Epidermal melanocyte (primary cell): ENCODE measurements at regions not wholly inside any gene's neighbourhood (a gene's known extent, or its start where the extent isn't known, plus 50 kb on each side); places are given as distances from the start of the nearest gene placed in this dataset.

Experiments used
- DNase-seq: peaks from one replicate; pipeline ENCODE4 v3.0.0; 2011; ENCODE audit warnings: low spot score; ENCODE audit not compliant: insufficient read length

GRCh38 chr20:48571949-48572847 is 255.6 kb downstream of the PREX1 start:
- no peak for DNase-seq

DNA sequence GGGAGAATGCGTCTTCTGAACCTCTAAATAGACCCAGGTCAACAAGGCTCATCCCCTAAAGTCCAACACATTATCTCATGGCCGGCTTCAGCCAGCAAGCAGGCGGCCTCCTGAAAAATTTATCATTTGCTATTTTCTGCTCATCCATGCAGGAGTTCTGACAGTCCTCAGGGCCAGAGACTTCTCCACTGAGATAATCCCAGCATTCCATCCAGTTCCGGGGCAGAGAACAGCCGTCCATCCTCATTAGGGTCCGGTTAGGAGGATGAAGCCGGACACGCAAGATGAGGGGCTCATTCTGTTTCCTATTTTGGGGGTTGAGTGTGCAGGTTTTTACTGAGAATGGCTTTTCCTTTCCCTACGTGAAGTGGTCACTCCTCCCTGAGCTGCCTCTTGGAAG is 258.1 kb downstream of the PREX1 start:
- no peak for DNase-seq

- DNase-seq = no peak
Measured at GRCh38 chr20:48568520-48568919, 259.3 kb downstream of the PREX1 start.

DNA sequence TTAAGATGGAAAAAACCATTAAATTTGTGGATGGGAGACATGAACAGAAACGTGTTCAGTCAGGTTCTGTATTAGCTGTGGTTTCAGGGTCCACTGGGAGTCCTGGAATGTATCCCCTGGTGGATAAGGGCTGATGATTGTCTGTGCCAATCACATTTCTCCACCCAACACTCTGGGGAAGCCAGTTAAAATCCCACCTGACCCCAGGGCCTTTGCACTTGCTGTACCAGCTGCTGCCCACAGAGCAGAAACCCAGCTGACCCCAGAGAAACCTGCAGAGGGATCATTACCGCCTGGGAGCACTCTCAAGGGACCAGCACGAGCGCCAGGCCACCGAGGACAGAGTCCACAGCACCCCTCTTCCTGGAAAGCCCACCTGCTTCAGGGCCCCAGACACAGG is 260.7 kb downstream of the PREX1 start:
- DNase-seq = no peak

- DNase-seq = no peak
Measured at GRCh38 chr20:48564982-48565539, 262.7 kb downstream of the PREX1 start.

DNA sequence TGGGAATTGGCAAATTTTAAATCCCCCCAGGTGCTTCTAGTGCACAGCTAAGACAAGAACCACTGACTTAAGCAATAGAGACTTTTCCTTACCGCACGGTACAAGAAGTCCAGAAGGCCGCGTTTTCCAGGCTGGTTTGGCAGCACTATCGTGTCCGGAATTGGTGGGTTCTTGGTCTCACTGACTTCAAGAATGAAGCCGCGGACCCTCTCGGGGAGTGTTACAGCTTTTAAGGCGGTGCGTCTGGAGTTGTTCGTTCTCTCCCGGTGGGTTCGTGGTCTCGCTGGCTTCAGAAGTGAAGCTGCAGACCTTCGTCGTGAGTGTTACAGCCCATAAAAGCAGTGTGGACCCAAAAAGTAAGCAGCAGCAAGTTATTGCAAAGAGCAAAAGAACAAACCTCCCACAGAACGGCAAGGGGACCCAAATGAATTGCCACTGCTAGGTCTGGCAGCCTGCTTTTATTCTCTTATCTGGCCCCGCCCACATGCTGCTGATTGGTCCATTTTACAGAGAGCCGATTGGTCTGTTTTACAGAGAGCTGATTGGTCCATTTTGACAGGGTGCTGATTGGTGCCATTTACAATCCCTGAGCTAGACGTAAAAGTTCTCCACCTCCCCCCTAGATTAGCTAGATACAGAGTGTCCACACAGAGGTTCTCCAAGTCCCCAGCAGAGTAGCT is 264.5 kb downstream of the PREX1 start:
- no peak for DNase-seq

GRCh38 chr20:48562586-48563116 is 265.1 kb downstream of the PREX1 start:
- no peak for DNase-seq

GRCh38 chr20:48558906-48559305 is 268.9 kb downstream of the PREX1 start:
- DNase-seq = no peak

DNA sequence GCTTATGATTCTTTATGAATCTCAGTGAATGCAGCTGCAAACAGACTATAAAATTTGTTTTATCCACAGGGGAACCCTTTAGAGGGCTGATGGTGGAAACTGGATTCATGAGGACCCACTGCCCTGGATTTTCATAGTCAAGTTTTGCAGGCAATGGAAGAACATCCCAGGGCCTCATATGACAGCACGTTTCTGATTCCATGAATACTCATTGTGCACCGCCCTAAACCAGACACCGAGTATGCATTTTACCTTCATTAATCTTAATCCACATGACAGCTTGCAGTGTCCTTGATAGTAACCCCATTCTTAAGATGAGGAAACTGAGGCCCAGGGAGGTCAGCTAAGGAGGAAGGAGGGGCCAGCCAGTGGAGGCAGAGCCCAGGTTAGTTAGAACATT is 270.4 kb downstream of the PREX1 start:
- DNase-seq = no peak

GRCh38 chr20:48556956-48557355 is 270.8 kb downstream of the PREX1 start:
- no peak for DNase-seq

DNA sequence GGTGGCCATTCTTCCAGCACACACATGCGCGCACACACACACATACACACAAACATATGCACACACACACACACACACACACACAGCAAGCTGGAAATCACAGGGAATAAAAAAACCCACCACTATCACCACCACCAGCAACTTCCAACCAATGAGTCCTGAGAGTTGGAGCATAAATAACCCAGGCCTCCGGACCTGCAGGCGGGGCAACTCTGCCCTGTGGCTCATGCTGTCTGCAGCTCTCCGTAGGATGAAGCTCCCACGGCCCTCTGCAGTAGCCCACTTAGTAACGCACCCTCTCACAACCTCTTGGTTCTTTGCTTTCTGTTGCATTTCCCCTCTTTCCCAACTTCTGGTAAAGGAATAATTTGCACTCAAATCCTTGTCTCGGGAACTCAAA is 275.2 kb downstream of the PREX1 start:
- no peak for DNase-seq

GRCh38 chr20:48550814-48551213 is 277.0 kb downstream of the PREX1 start:
- no peak for DNase-seq

GRCh38 chr20:48547664-48548063 is 280.1 kb downstream of the PREX1 start:
- DNase-seq = no peak

DNA sequence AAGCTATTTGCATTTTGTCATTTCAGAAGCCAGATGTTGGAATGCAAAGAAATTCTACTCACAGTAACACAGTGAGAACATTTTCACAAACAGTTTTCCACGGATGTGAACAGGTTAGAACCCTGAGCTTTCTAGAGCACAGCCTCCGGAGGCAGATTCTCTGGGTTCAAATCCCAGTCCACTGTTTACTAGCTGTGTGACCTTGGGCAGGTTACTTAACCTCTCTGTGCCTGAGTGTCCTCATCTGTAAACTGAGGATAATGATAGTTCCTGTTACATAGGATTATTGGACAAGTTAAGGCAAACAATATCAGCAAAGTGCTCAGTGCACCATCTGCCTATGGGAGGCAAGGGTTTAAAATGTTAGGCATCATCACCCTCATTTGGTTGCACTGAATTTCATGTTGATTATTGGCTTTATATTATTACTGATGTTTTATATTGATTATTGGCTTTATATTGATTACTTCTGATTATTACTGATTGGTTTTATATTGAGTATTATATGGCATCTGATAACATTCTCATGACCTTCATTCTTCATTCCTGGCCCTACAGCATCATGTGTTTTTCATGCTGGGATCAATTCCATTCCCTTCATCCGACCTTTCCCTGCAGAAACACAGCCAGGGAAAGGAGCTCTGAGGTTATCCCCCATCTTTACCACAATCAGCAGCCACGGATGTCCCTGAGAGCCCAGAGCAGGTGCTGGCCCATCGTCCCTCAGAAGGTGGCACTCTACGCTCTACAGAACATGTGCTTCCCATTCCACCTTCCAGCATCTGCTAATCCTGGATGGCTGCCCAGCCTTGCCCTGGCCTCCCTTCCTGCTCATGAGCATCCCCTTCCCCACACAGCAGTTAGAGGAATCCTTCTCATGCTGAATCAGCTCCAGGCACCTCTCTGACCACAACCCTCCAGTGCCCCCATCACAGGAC is 283.1 kb downstream of the PREX1 start:
- DNase-seq = no peak

DNA sequence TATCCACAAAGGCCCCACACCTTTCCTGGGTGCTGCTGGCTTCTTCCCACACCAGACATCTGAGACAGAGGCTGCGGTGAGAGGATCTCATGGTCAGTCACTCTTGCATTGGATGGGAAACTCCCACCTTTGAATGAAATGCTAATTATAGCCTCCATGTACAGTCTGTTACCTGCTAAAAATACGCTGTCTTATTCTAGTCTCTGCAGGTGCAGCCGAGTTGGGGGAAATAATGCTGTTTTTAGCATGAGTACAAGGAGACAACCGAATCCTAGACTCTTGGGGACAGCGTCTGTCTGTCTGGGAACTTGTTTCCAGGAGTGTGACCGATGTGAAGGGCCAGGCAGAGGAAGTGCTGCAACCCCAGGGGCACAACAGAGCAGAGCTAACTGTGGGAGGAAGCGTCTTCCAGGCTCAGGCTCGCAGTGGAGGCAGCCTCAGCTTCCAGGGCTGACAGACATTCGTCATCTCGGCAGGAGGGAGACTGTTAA is 286.2 kb downstream of the PREX1 start:
- no peak for DNase-seq

DNA sequence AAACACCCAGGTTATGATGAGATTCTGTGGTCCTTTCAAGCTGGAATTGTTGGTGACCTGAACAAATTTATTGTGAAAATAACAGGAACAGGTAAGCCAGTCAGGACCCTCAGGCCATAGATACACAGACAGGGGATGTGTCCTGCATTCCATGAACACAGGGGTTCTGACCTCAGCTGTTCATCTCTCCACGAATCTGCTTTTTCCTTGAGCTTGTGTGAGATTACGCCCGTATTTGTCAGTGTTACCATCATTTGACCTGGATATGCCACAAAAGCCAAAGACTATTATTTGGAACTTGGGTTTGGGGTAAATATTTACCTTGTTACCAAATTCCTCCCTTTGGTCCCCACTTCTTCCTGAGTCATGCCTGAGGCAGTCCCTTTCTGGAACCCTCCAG is 288.9 kb downstream of the PREX1 start:
- no peak for DNase-seq

GRCh38 chr20:48538058-48538825 is 289.6 kb downstream of the PREX1 start:
- no peak for DNase-seq

DNA sequence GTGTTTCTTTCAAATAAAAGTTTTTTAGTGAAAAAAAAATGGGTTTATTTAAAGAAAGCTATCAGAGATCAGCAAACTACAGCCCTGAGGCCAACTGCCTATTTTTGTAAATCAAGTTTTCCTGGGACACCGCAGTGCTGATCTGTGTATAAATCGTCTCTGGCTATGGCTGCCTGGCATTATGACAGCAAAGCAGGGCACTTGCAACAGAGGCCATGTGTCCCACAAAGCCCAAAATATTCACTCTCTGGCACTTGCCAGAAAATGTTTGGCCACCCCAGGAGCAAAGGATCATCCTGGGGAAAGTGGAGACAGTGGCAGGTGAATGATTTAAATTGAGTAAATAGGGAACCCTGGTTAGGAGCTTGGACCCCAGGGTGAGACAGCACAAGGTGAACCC is 291.6 kb downstream of the PREX1 start:
- DNase-seq = no peak

DNA sequence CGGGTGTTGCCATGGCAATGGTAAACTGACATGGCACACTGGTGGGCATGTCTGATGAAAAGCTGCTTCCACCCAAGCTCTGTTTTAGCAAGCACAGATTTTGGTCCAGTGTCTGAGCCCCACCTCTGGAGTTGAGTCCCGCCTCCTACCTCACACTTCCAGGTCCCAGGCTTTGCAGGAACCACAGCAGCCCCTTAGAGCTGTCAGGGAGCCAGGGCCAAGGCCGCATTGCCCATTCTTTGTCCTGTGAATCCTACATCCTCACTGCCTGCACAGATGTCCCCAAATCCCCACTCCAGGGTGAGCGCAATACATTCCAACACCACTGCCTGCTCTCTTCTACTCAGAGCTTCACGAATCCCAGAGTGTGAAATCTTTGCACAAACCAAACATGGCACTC is 292.2 kb downstream of the PREX1 start:
- no peak for DNase-seq

- no peak for DNase-seq
Measured at GRCh38 chr20:48532028-48532427, 295.8 kb downstream of the PREX1 start.
